SK-N-SH treated with all-trans-retinoic acid at 6 μM for 48 hours (cell line): ENCODE measurements at regions not wholly inside any gene's neighbourhood (a gene's known extent, or its start where the extent isn't known, plus 50 kb on each side); places are given as distances from the start of the nearest gene placed in this dataset.

Source experiments
- ATAC-seq: fragments of 200-7000 bp; cut with Tn5 transposase; 3 replicates; pipeline ENCODE4 v1.9.1; 2020; ENCODE audit warnings: mild to moderate bottlenecking, moderate library complexity
- BACH2 ChIP-seq: fragments of 250-450 bp; sonication (Bioruptor Pico); IDR thresholded peaks from 2 replicates; pipeline ENCODE4 v1.9.0; 2021; ENCODE audit warnings: mild to moderate bottlenecking, borderline replicate concordance
- CREB5 ChIP-seq: fragments of 250-450 bp; sonication (Bioruptor Pico); IDR thresholded peaks from 2 replicates; pipeline ENCODE4 v1.5.1; 2020; ENCODE audit warnings: low read depth, mild to moderate bottlenecking, moderate library complexity
- CSDC2 ChIP-seq: fragments of 250-450 bp; sonication (Bioruptor Pico); IDR thresholded peaks from 2 replicates; pipeline ENCODE4 v1.5.0; 2020; ENCODE audit warnings: mild to moderate bottlenecking, moderate library complexity
- CSRNP3 ChIP-seq: fragments of 250-450 bp; sonication (Bioruptor Pico); IDR thresholded peaks from 2 replicates; pipeline ENCODE4 v1.5.1; 2021; ENCODE audit warnings: mild to moderate bottlenecking, moderate library complexity
- ESRRG ChIP-seq: fragments of 250-450 bp; sonication (Bioruptor Pico); IDR thresholded peaks from 2 replicates; pipeline ENCODE4 v1.6.1; 2021; ENCODE audit warnings: mild to moderate bottlenecking
- GLIS3 ChIP-seq: fragments of 250-450 bp; sonication (Bioruptor Pico); IDR thresholded peaks from 2 replicates; pipeline ENCODE4 v1.5.0; 2020; ENCODE audit warnings: mild to moderate bottlenecking, moderate library complexity
- ISL1 ChIP-seq: fragments of 250-450 bp; sonication (Bioruptor Pico); IDR thresholded peaks from 2 replicates; pipeline ENCODE4 v2.1.2; 2022; ENCODE audit warnings: mild to moderate bottlenecking, moderate library complexity
- OSR1 ChIP-seq: fragments of 250-450 bp; sonication (Bioruptor Pico); IDR thresholded peaks from 2 replicates; pipeline ENCODE4 v1.8.0; 2022; ENCODE audit warnings: moderate library complexity, mild to moderate bottlenecking, inconsistent platforms
- PATZ1 ChIP-seq: fragments of 250-450 bp; sonication (Bioruptor Pico); IDR thresholded peaks from 2 replicates; pipeline ENCODE4 v1.8.0; 2020; ENCODE audit warnings: mild to moderate bottlenecking, moderate library complexity, borderline replicate concordance
- POU6F1 ChIP-seq: fragments of 250-450 bp; sonication (Bioruptor Pico); IDR thresholded peaks from 2 replicates; pipeline ENCODE4 v1.8.0; 2021; ENCODE audit warnings: low read depth, mild to moderate bottlenecking, moderate library complexity, borderline replicate concordance
- PPARA ChIP-seq: fragments of 250-450 bp; sonication (Bioruptor Pico); IDR thresholded peaks from 2 replicates; pipeline ENCODE4 v1.5.0; 2020; ENCODE audit warnings: mild to moderate bottlenecking, borderline replicate concordance
- RARB ChIP-seq: fragments of 250-450 bp; sonication (Bioruptor Pico); IDR thresholded peaks from 2 replicates; pipeline ENCODE4 v1.8.0; 2021; ENCODE audit warnings: mild to moderate bottlenecking, moderate library complexity
- SNAI2 ChIP-seq: fragments of 250-450 bp; sonication (Bioruptor Pico); IDR thresholded peaks from 2 replicates; pipeline ENCODE4 v1.5.0; 2020; ENCODE audit warnings: mild to moderate bottlenecking, moderate library complexity
- TCF4 ChIP-seq: fragments of 250-450 bp; sonication (Bioruptor Pico); IDR thresholded peaks from 2 replicates; pipeline ENCODE4 v1.8.0; 2021; ENCODE audit warnings: mild to moderate bottlenecking, moderate library complexity, borderline replicate concordance
- TOX ChIP-seq: fragments of 250-450 bp; sonication (Bioruptor Pico); IDR thresholded peaks from 2 replicates; pipeline ENCODE4 v1.8.0; 2021; ENCODE audit warnings: mild to moderate bottlenecking, moderate library complexity, borderline replicate concordance
- ZC3H10 ChIP-seq: fragments of 250-450 bp; sonication (Bioruptor Pico); IDR thresholded peaks from 2 replicates; pipeline ENCODE4 v1.5.1; 2021; ENCODE audit warnings: mild to moderate bottlenecking, moderate library complexity
- ZFP3 ChIP-seq: fragments of 250-450 bp; sonication (Bioruptor Pico); IDR thresholded peaks from 2 replicates; pipeline ENCODE4 v1.5.0; 2020; ENCODE audit warnings: mild to moderate bottlenecking, moderate library complexity
- ZFP30 ChIP-seq: fragments of 450-650 bp; formaldehyde crosslinking; IDR thresholded peaks from 2 replicates; pipeline ENCODE4 v1.5.0; 2022; ENCODE audit warnings: mild to moderate bottlenecking, moderate library complexity
- ZNF565 ChIP-seq: fragments of 450-650 bp; formaldehyde crosslinking; conservative IDR thresholded peaks from 2 replicates; pipeline ENCODE4 v1.5.0; 2020; ENCODE audit warnings: low read depth, mild to moderate bottlenecking, moderate library complexity
- ZNF70 ChIP-seq: fragments of 450-650 bp; formaldehyde crosslinking; IDR thresholded peaks from 2 replicates; pipeline ENCODE4 v1.5.0; 2020; ENCODE audit warnings: mild to moderate bottlenecking, moderate library complexity
- ZNF8 ChIP-seq: fragments of 450-650 bp; formaldehyde crosslinking; IDR thresholded peaks from 2 replicates; pipeline ENCODE4 v1.5.0; 2020; ENCODE audit warnings: mild to moderate bottlenecking, moderate library complexity

- no peak for ATAC-seq
- TF ChIP-seq TOX, result no peak
- TF ChIP-seq ZNF565 (CRISPR knock-in tag), result no peak
- no peak for TF ChIP-seq OSR1 (CRISPR knock-in tag)
- TF ChIP-seq ZFP3 (CRISPR knock-in tag), result no peak
- no peak for TF ChIP-seq SNAI2 (CRISPR knock-in tag)
- no peak for TF ChIP-seq PATZ1
- no peak for TF ChIP-seq CREB5 (CRISPR knock-in tag)
- no peak for TF ChIP-seq GLIS3
- no peak for TF ChIP-seq CSDC2 (CRISPR knock-in tag)
- no peak for TF ChIP-seq RARB (CRISPR knock-in tag)
- TF ChIP-seq TCF4 (CRISPR knock-in tag), result no peak
- TF ChIP-seq POU6F1 (CRISPR knock-in tag), result no peak
- TF ChIP-seq ZC3H10 (CRISPR knock-in tag), result no peak
- TF ChIP-seq ISL1 (CRISPR knock-in tag), result no peak
- TF ChIP-seq PPARA (CRISPR knock-in tag), result no peak
- TF ChIP-seq BACH2 (CRISPR knock-in tag), result no peak
- TF ChIP-seq ZFP30 (CRISPR knock-in tag), result no peak
- TF ChIP-seq CSRNP3 (CRISPR knock-in tag), result no peak
- TF ChIP-seq ZNF8 (CRISPR knock-in tag), result no peak
- TF ChIP-seq ESRRG (CRISPR knock-in tag), result no peak
These were observed 772.5 kb downstream of the NR2F1-AS1 start for GRCh38 chr5:92808474-92808873.

- no peak for TF ChIP-seq CSRNP3 (CRISPR knock-in tag)
- TF ChIP-seq ZNF8 (CRISPR knock-in tag), result no peak
- no peak for TF ChIP-seq ISL1 (CRISPR knock-in tag)
- TF ChIP-seq GLIS3, result no peak
- TF ChIP-seq ZNF70, result no peak
- TF ChIP-seq ESRRG (CRISPR knock-in tag), result no peak
- no peak for TF ChIP-seq BACH2 (CRISPR knock-in tag)
- TF ChIP-seq CREB5 (CRISPR knock-in tag), result no peak
- no peak for TF ChIP-seq ZNF565 (CRISPR knock-in tag)
- TF ChIP-seq, all 23 proteins: peak for 0
- ATAC-seq, result no peak
These were observed 773.9 kb downstream of the NR2F1-AS1 start for GRCh38 chr5:92807085-92807484.

GRCh38 chr5:92805446-92805845, 775.6 kb downstream of the NR2F1-AS1 start:
- TF ChIP-seq ZNF565 (CRISPR knock-in tag), result no peak
- no peak for TF ChIP-seq ZFP30 (CRISPR knock-in tag)
- ATAC-seq, result no peak
